AG04450 (cell line): ENCODE measurements at regions not wholly inside any gene's neighbourhood (a gene's known extent, or its start where the extent isn't known, plus 50 kb on each side); places are given as distances from the start of the nearest gene placed in this dataset.
"Not testable (repeated sequence)": the region's sequence is repeated elsewhere in the genome, so short reads cannot be mapped to it uniquely, and the experiment has no call there.

Experiments
- CTCF ChIA-PET: fragments of 300-600, 350-600 bp; formaldehyde crosslinking; extraction: SDS; loops from one replicate; lab custom pipeline; 2022; ENCODE audit warnings: antibody characterized with exemption, inconsistent platforms; lab: Charles Lee
- POLR2A ChIA-PET: fragments of 350-600 bp; formaldehyde crosslinking; extraction: SDS; loops from one replicate; lab custom pipeline; 2021; ENCODE audit warnings: antibody characterized with exemption, inconsistent platforms; lab: Yijun Ruan, JAX
- DNase-seq: peaks from one replicate; pipeline ENCODE4 v3.0.0-alpha.2; 2011; ENCODE audit warnings: low read depth, low spot score
- H3K27ac ChIP-seq: one replicate; pipeline ENCODE4 v1.5.1; 2012; ENCODE audit warnings: low read depth, low read length, control low read depth
- H3K27me3 ChIP-seq: one replicate; pipeline ENCODE4 v1.6.0; 2012; ENCODE audit warnings: low read length; ENCODE audit not compliant: control insufficient read depth, insufficient read depth
- H3K4me3 ChIP-seq: 2 replicates; pipeline ENCODE4 v1.5.1; 2011; ENCODE audit warnings: mild to moderate bottlenecking, low read depth, low read length, control low read depth
- H3K9me3 ChIP-seq: 2 replicates; pipeline ENCODE4 v1.5.1; 2012; ENCODE audit warnings: low read length; ENCODE audit not compliant: control insufficient read depth, insufficient read depth
- TF ChIP-seq, protein P1 (sequence below): IDR thresholded peaks from 2 replicates; pipeline ENCODE4 v1.5.1; 2011; ENCODE audit warnings: low read depth, low read length, control low read depth, inconsistent platforms

DNA sequence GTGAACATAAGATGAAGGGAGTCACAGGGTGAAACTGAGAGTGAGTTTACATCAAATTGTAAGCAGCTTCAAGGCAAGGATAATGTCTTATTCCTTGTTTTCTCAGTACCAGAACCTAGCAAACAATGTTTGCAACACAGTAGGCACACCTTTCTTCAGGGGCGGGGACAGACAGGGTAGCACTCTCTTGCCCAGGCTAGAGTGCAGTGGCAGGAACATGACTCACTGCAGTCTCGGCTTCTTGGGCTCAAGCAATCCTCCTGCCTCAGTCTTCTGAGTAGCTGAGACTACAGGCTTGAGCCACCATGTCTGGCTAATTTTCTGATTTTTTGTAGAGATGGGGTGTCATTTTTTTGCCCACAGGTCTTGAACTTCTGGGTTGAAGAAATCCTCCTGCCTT is 299.8 kb downstream of the CD83 start:
- ChIA-PET POLR2A (no interaction called here), CTCF (no interaction called here)
- no peak for DNase-seq

DNA sequence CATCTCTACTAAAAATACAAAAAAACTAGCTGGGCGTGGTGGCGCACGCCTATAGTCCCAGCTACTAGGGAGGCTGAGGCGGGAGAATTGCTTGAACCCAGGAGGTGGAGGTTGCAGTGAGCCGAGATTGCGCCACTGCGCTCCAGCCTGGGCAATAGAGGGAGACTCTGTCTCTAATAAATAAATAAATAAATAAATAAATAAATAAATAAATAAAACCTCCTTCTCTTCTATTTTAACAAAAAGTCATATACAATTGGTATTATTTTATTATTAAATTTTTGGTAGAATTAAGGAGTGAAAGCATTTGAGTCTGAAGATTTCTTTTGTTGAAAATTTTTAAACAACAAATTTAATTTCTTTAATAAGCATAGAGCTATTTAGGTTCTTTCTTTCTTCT is 301.7 kb downstream of the CD83 start:
- DNase-seq, H3K27me3 ChIP-seq, H3K27ac ChIP-seq, H3K9me3 ChIP-seq, POLR2A ChIA-PET, CTCF ChIA-PET, H3K4me3 ChIP-seq: not testable (repeated sequence)

More for the DNA sequence above, 299.8 kb downstream of the CD83 start:
- no peak overlapping the region for H3K4me3 ChIP-seq
- H3K9me3 ChIP-seq, result no peaks in the 10 kb centered on the region
- no peak overlapping the region for H3K27ac ChIP-seq
- TF ChIP-seq, protein P1, sequence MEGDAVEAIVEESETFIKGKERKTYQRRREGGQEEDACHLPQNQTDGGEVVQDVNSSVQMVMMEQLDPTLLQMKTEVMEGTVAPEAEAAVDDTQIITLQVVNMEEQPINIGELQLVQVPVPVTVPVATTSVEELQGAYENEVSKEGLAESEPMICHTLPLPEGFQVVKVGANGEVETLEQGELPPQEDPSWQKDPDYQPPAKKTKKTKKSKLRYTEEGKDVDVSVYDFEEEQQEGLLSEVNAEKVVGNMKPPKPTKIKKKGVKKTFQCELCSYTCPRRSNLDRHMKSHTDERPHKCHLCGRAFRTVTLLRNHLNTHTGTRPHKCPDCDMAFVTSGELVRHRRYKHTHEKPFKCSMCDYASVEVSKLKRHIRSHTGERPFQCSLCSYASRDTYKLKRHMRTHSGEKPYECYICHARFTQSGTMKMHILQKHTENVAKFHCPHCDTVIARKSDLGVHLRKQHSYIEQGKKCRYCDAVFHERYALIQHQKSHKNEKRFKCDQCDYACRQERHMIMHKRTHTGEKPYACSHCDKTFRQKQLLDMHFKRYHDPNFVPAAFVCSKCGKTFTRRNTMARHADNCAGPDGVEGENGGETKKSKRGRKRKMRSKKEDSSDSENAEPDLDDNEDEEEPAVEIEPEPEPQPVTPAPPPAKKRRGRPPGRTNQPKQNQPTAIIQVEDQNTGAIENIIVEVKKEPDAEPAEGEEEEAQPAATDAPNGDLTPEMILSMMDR, result no peak
- H3K27me3 ChIP-seq, result no peaks in the 10 kb centered on the region

DNA sequence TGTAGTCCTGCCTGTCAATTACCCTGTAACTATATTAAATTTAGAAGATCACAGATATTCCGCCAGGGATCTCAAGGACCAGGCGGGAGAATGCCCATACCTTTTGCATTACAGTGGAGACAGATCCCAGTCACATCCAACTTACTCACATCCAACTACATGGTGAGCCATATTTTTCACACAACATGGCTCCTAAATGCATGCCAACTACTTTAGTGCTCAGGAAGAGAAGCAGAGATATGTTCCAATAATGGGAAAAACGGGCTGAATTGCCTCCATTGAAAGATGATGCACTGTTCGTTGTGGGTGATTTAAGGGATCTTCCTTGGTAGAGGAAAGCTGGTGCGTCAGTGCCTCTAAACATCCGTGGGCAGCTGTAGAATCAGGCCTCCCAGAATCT is 304.5 kb downstream of the CD83 start:
- CTCF ChIA-PET, result no interaction called here
- POLR2A ChIA-PET, result no interaction called here
- TF ChIP-seq, protein P1, result no peak
- Histone ChIP-seq H3K9me3 (no peaks in the 10 kb centered on the region), H3K4me3 (no peak overlapping the region), H3K27ac (no peak overlapping the region), H3K27me3 (no peaks in the 10 kb centered on the region)
- DNase-seq, result no peak

DNA sequence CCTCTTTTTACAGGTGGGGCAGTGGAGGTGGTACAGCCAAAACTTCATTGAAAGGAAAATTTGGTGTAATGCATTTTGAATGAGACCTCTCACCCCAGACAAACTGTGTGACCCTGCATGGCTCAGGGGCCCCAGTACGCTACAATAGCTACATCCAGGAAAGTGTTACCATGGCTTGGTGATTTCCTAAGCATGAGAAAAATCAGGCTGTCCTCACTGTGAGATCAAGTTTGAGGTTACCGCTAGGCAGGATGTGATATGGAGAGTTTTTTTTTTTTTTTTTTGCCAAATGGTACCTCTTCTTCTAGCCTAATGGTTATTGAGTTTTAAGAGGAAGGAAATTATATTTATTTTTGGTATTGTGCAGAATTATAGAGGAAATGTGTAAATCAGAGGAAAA is 305.3 kb downstream of the CD83 start:
- H3K27me3 ChIP-seq, result no peaks in the 10 kb centered on the region
- ChIA-PET POLR2A (no interaction called here), CTCF (no interaction called here)
- H3K9me3 ChIP-seq, result no peaks in the 10 kb centered on the region
- TF ChIP-seq, protein P1, result no peak
- DNase-seq, result no peak
- H3K27ac ChIP-seq, result no peak overlapping the region
- no peak overlapping the region for H3K4me3 ChIP-seq

DNA sequence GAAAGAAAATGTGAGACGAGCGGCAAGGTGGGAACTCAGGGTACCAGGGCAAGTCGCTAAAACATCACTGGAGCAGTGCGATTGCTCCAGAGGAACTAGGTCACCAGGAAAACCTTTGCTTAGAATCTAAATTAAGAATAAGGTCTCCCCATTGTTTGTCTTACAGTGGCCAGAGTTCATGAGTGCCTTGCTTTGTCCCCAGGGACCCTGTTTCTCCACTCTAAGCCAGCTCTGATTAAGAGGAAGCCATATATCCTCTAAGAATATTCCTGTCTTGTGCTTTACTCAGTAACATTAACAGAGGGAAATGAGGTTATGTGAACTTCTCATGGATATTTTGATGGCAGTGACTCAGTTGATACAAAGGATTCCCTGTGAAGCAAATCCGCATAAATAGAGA is 305.8 kb downstream of the CD83 start:
- Histone ChIP-seq H3K27me3 (no peaks in the 10 kb centered on the region), H3K4me3 (no peak overlapping the region), H3K9me3 (no peaks in the 10 kb centered on the region), H3K27ac (no peak overlapping the region)
- TF ChIP-seq, protein P1, result no peak
- POLR2A ChIA-PET, result no interaction called here
- CTCF ChIA-PET, result no interaction called here
- DNase-seq, result no peak

DNA sequence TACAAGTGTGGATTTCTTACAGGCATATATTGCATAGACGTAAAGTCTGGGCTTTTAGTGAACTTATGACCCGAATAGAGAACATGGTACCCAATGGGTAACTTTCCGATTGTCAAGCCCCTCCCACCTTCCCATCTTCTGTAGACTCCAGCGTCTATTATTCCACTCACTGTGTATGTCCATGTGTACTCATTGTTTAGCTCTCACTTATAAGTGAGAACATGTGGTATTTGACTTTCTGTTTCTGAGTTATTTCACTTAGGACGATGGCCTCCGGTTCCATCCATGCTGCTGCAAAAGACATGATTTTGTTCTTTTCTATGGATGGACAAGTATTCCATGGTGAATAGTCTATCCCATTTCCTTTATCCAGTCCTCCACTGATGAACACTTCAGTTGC is 306.4 kb downstream of the CD83 start:
- no peak overlapping the region for H3K4me3 ChIP-seq
- TF ChIP-seq, protein P1, result no peak
- ChIA-PET POLR2A (no interaction called here), CTCF (no interaction called here)
- no peaks in the 10 kb centered on the region for H3K9me3 ChIP-seq
- H3K27me3 ChIP-seq, result peaks cover 2% of the 10 kb centered on the region
- no peak for DNase-seq
- H3K27ac ChIP-seq, result no peak overlapping the region
